ENCODE measurements at regions not wholly inside any gene's neighbourhood (a gene's known extent, or its start where the extent isn't known, plus 50 kb on each side); places are given as distances from the start of the nearest gene placed in this dataset.

GRCh38 chrX:109793191-109793590 is 60.1 kb upstream of the ACSL4 start:
- intact Hi-C loops (cut with micrococcal nuclease; ENCODE audit: unreplicated experiment) = no loop called here
- DNase-seq (ENCODE audit: low read depth, low spot score) = no peak

GRCh38 chrX:109795682-109796081 is 62.6 kb upstream of the ACSL4 start:
- FAIRE-seq (no peak), ATAC-seq (no peak), DNase-seq (ENCODE audit: low read depth, low spot score) (no peak)
- Histone ChIP-seq H3K4me3 (no peak overlapping the region), H3K9ac (ENCODE audit: control insufficient read depth, insufficient read depth, low read length) (no peak overlapping the region), H2AFZ (ENCODE audit: control insufficient read depth, low read depth, low read length) (no peak overlapping the region), H3K36me3 (ENCODE audit: control insufficient read depth in 2 of 2, insufficient read depth in 2 of 2, low read length in 1 of 2) (no peaks in the 10 kb centered on the region), H3K79me2 (ENCODE audit: control insufficient read depth, insufficient read depth, low read length) (no peaks in the 10 kb centered on the region), H3K9me3 (replicated peaks; ENCODE audit: control insufficient read depth, insufficient read depth, low read length) (no peaks in the 10 kb centered on the region), H3K4me2 (ENCODE audit: control insufficient read depth, insufficient read depth) (no peak overlapping the region), H3K27me3 (replicated peaks in 1 of 2; ENCODE audit: control insufficient read depth in 2 of 2, insufficient read depth in 2 of 2, low read length in 1 of 2) (no peaks in the 10 kb centered on the region), H4K20me1 (ENCODE audit: control insufficient read depth, insufficient read depth) (no peaks in the 10 kb centered on the region; the same call in 1 of the 2 replicates), H3K4me1 (ENCODE audit: control insufficient read depth, insufficient read depth, low read length) (no peaks in the 10 kb centered on the region), H3K27ac (ENCODE audit: control insufficient read depth, insufficient read depth) (no peak overlapping the region)
- RAD21 ChIA-PET (ENCODE audit: unreplicated experiment) = no interaction called here
- in situ Hi-C loops (cut with MboI) (no loop called here), intact Hi-C loops (cut with micrococcal nuclease; ENCODE audit: unreplicated experiment) (no loop called here)
- SMC1A ChIA-PET (ENCODE audit: uncharacterized antibody, unreplicated experiment) = interaction anchor here (1.1 to 1.5 kb wide), 3 partner anchors 26 to 45 kb away, joined by 3 to 4 read pairs (median 3); no protein-coding TSS in a partner anchor
- CTCF ChIA-PET = interaction anchor here (1.2 kb wide), 1 partner anchor 95 kb away, joined by 3 read pairs; no protein-coding TSS in a partner anchor
- no TSS peak for BruUV-seq (replicated peaks)
- POLR2A ChIA-PET = no interaction called here
- WGBS (ENCODE audit: insufficient coverage, insufficient replicate concordance, low lambda C conversion rate, missing lambda C conversion rate) = 44% methylated on average over 4 of the region's 4 CpGs
- TF ChIP-seq ZNF592 (IDR thresholded peaks at IDR 0.05) (no peak), PBX3 (IDR thresholded peaks at IDR 0.05; ENCODE audit: insufficient replicate concordance, low read depth, low read length) (no peak), POLR2AphosphoS2 (IDR thresholded peaks at IDR 0.05; ENCODE audit: low read depth, low read length) (no peak), WRNIP1 (IDR thresholded peaks at IDR 0.05; ENCODE audit: borderline replicate concordance, low read depth, low read length) (no peak), RAD21 (IDR thresholded peaks at IDR 0.05; ENCODE audit: insufficient read depth, low read depth, low read length) (no peak), TCF3 (IDR thresholded peaks at IDR 0.05; ENCODE audit: borderline replicate concordance, insufficient read depth, low read depth, low read length) (no peak), NR2C2 (IDR thresholded peaks at IDR 0.05; ENCODE audit: borderline replicate concordance, control insufficient read depth, insufficient read length, low read depth) (no peak), RELB (IDR thresholded peaks at IDR 0.05; ENCODE audit: low read depth) (no peak), HCFC1 (IDR thresholded peaks at IDR 0.05; ENCODE audit: low read length) (no peak)

More at GRCh38 chrX:109793191-109793590, 60.1 kb upstream of the ACSL4 start:
- 31% methylated on average over 2 of the region's 2 CpGs for WGBS (ENCODE audit: insufficient coverage, insufficient replicate concordance, low lambda C conversion rate, missing lambda C conversion rate)
- FAIRE-seq (no peak), ATAC-seq (no peak)
- RAD21 ChIA-PET (ENCODE audit: unreplicated experiment) = no interaction called here
- in situ Hi-C loops (cut with MboI) = no loop called here
- Histone ChIP-seq H3K36me3 (ENCODE audit: control insufficient read depth in 2 of 2, insufficient read depth in 2 of 2, low read length in 1 of 2) (no peaks in the 10 kb centered on the region), H3K27ac (ENCODE audit: control insufficient read depth, insufficient read depth) (no peak overlapping the region), H3K4me1 (ENCODE audit: control insufficient read depth, insufficient read depth, low read length) (no peaks in the 10 kb centered on the region), H3K4me2 (ENCODE audit: control insufficient read depth, insufficient read depth) (no peak overlapping the region), H3K4me3 (no peak overlapping the region), H4K20me1 (ENCODE audit: control insufficient read depth, insufficient read depth) (no peaks in the 10 kb centered on the region; the same call in 1 of the 2 replicates), H3K9me3 (replicated peaks; ENCODE audit: control insufficient read depth, insufficient read depth, low read length) (no peaks in the 10 kb centered on the region), H3K79me2 (ENCODE audit: control insufficient read depth, insufficient read depth, low read length) (no peaks in the 10 kb centered on the region), H3K27me3 (replicated peaks in 1 of 2; ENCODE audit: control insufficient read depth in 2 of 2, insufficient read depth in 2 of 2, low read length in 1 of 2) (no peaks in the 10 kb centered on the region), H3K9ac (ENCODE audit: control insufficient read depth, insufficient read depth, low read length) (no peak overlapping the region), H2AFZ (ENCODE audit: control insufficient read depth, low read depth, low read length) (no peak overlapping the region)
- SMC1A ChIA-PET (ENCODE audit: uncharacterized antibody, unreplicated experiment) = no interaction called here
- BruUV-seq (replicated peaks) = no TSS peak
- CTCF ChIA-PET = no interaction called here
- POLR2A ChIA-PET = no interaction called here
- no peak for TF ChIP-seq PAX8 (IDR thresholded peaks at IDR 0.05)
- no peak for TF ChIP-seq RBBP5 (conservative IDR thresholded peaks at IDR 0.05)
- TF ChIP-seq TCF7 (IDR thresholded peaks at IDR 0.05; ENCODE audit: borderline replicate concordance) = no peak
- no peak for TF ChIP-seq FOXK2 (IDR thresholded peaks at IDR 0.05)
